GM12878 (cell line): ENCODE measurements at regions not wholly inside any gene's neighbourhood (a gene's known extent, or its start where the extent isn't known, plus 50 kb on each side); places are given as distances from the start of the nearest gene placed in this dataset.

Experiments used
- ATAC-seq: fragments of 200-7000 bp; cut with Tn5 transposase; 3 replicates; pipeline ENCODE4 v1.9.1; 2020; ENCODE audit warnings: mild to moderate bottlenecking, moderate library complexity
- BruUV-seq: library from RNA; stranded (reverse); fragments of 400-500 nt; replicated peaks from 2 replicates; lab custom pipeline; 2021; lab: Mats Ljungman, UMichigan
- CTCF ChIA-PET: fragments of 300-600 bp; sonication (Branson Sonifier 250); formaldehyde crosslinking; extraction: SDS; loops from one replicate; lab custom pipeline; 2021; ENCODE audit warnings: inconsistent platforms; lab: Yijun Ruan, JAX
- POLR2A ChIA-PET: fragments of 350-600 bp; formaldehyde crosslinking; extraction: SDS; loops from one replicate; lab custom pipeline; 2021; ENCODE audit warnings: inconsistent platforms; lab: Charles Lee
- RAD21 ChIA-PET: fragments of 300-600 bp; sonication (Branson Sonifier 250); formaldehyde crosslinking; loops from one replicate; lab custom pipeline; 2023; ENCODE audit warnings: antibody characterized with exemption; ENCODE audit not compliant: unreplicated experiment; lab: Charles Lee
- SMC1A ChIA-PET: fragments of 300-600 bp; sonication (Branson Sonifier 250); formaldehyde crosslinking; loops from one replicate; lab custom pipeline; 2023; ENCODE audit not compliant: unreplicated experiment, uncharacterized antibody; lab: Charles Lee
- DNase-seq: peaks from one replicate; pipeline ENCODE4 v3.0.0-alpha.2; 2011; ENCODE audit warnings: low read depth, low spot score
- FAIRE-seq: peaks from 3 replicates; lab custom pipeline; 2011; peaks lifted over from hg19 to GRCh38; lab: Jason Lieb, UNC
- H2AFZ ChIP-seq: 2 replicates; pipeline ENCODE4 v1.6.0; 2011; ENCODE audit warnings: low read depth, low read length, control low read depth; ENCODE audit not compliant: control insufficient read depth
- H3K27ac ChIP-seq: 2 replicates; pipeline ENCODE4 v1.5.1; 2011; ENCODE audit warnings: control low read depth; ENCODE audit not compliant: control insufficient read depth, insufficient read depth
- H3K27me3 ChIP-seq, 2 experiments: replicated peaks in 1 of 2; 2 replicates each; pipeline versions ENCODE4 v1.6.0 to v1.6.1; 2011; ENCODE audit warnings: low read length in 1 of 2; ENCODE audit not compliant: control insufficient read depth in 2 of 2, insufficient read depth in 2 of 2
- H3K36me3 ChIP-seq, 2 experiments: 2 replicates each; pipeline ENCODE4 v1.5.1; 2011; ENCODE audit warnings: low read length in 1 of 2; ENCODE audit not compliant: control insufficient read depth in 2 of 2, insufficient read depth in 2 of 2
- H3K4me1 ChIP-seq: 2 replicates; pipeline ENCODE4 v1.6.1; 2011; ENCODE audit warnings: mild to moderate bottlenecking, low read length, moderate library complexity, mixed read lengths; ENCODE audit not compliant: control insufficient read depth, insufficient read depth
- H3K4me2 ChIP-seq: 2 replicates; pipeline ENCODE4 v1.6.0; 2011; ENCODE audit warnings: control low read depth; ENCODE audit not compliant: control insufficient read depth, insufficient read depth
- H3K4me3 ChIP-seq: fragments of 200-600 bp; sonication (generic); 2 replicates; pipeline ENCODE4 v1.5.1; 2016
- H3K79me2 ChIP-seq: 2 replicates; pipeline ENCODE4 v1.6.0; 2011; ENCODE audit warnings: low read length; ENCODE audit not compliant: control insufficient read depth, insufficient read depth
- H3K9ac ChIP-seq: 2 replicates; pipeline ENCODE4 v1.8.0; 2011; ENCODE audit warnings: low read length, control low read depth, mixed read lengths; ENCODE audit not compliant: control insufficient read depth, insufficient read depth
- H3K9me3 ChIP-seq: replicated peaks from 3 replicates; pipeline ENCODE4 v1.5.1; 2011; ENCODE audit warnings: mild to moderate bottlenecking, low read length; ENCODE audit not compliant: control insufficient read depth, insufficient read depth
- H4K20me1 ChIP-seq: 2 replicates; pipeline ENCODE4 v1.6.0; 2011; ENCODE audit not compliant: control insufficient read depth, insufficient read depth
- CBFB ChIP-seq: IDR thresholded peaks from 2 replicates; pipeline ENCODE4 v1.6.1; 2016; ENCODE audit warnings: antibody characterized with exemption, low read depth
- MAX ChIP-seq: IDR thresholded peaks from 2 replicates; pipeline ENCODE4 v1.6.1; 2012; ENCODE audit warnings: low read depth, low read length, improper control_type of control experiment
- MLLT1 ChIP-seq: fragments of 450-650 bp; IDR thresholded peaks from 2 replicates; pipeline ENCODE4 v1.6.1; 2016; ENCODE audit warnings: mild to moderate bottlenecking
- MYC ChIP-seq: IDR thresholded peaks from 2 replicates; pipeline ENCODE4 v1.6.1; 2011; ENCODE audit warnings: mild to moderate bottlenecking, low read length, moderate library complexity, inconsistent platforms; ENCODE audit not compliant: insufficient read depth, insufficient replicate concordance, insufficient read length, severe bottlenecking
- NR2C2 ChIP-seq: IDR thresholded peaks from 2 replicates; pipeline ENCODE4 v1.6.1; 2011; ENCODE audit warnings: borderline replicate concordance, low read depth; ENCODE audit not compliant: control insufficient read depth, insufficient read length
- PAX8 ChIP-seq: fragments of 450-650 bp; IDR thresholded peaks from 2 replicates; pipeline ENCODE4 v1.6.1; 2017; ENCODE audit warnings: mild to moderate bottlenecking, moderate library complexity
- RBBP5 ChIP-seq: fragments of 200-600 bp; sonication (generic); conservative IDR thresholded peaks from 2 replicates; pipeline ENCODE4 v1.6.1; 2016
- TBL1XR1 ChIP-seq: IDR thresholded peaks from 2 replicates; pipeline ENCODE4 v1.6.1; 2012; ENCODE audit warnings: low read depth, low read length, improper control_type of control experiment
- TCF7 ChIP-seq: IDR thresholded peaks from 2 replicates; pipeline ENCODE4 v1.6.1; 2014; ENCODE audit warnings: antibody characterized with exemption, borderline replicate concordance
- WGBS: methylation state at CpG from one replicate; pipeline ENCODE4 v1.1.6; 2016; ENCODE audit warnings: low lambda C conversion rate; ENCODE audit not compliant: insufficient replicate concordance, insufficient coverage; ENCODE audit errors: missing lambda C conversion rate; 5-methylcytosine and 5-hydroxymethylcytosine counted together
- in situ Hi-C: fragments of 300-500 bp; cut with MboI; formaldehyde crosslinking; loops from 9 replicates; pipeline ENCODE4 v1.14.3; 2018; ENCODE audit warnings: mixed read lengths
- intact Hi-C: fragments of 100-400 bp; cut with micrococcal nuclease; formaldehyde crosslinking; loops from one replicate; pipeline ENCODE4 v1.14.2; 2022; ENCODE audit not compliant: unreplicated experiment

GRCh38 chr15:96172417-96172816, 158.1 kb upstream of the NR2F2 start:
- ChIA-PET CTCF (interaction anchor here (0.7 kb wide), 1 partner anchor 163 kb away, joined by 3 read pairs; no protein-coding TSS in a partner anchor), RAD21 (no interaction called here), SMC1A (interaction anchor here (1.5 kb wide), 1 partner anchor 40 kb away, joined by 3 read pairs; no protein-coding TSS in a partner anchor), POLR2A (no interaction called here)
- BruUV-seq = no TSS peak
- H2AFZ ChIP-seq = no peak overlapping the region
- TF ChIP-seq PAX8 (no peak), RBBP5 (no peak), NR2C2 (no peak), TCF7 (no peak), MYC (no peak), CBFB (no peak), MLLT1 (no peak), MAX (no peak), TBL1XR1 (no peak)
- H3K4me1 ChIP-seq = no peaks in the 10 kb centered on the region
- H3K27me3 ChIP-seq = no peaks in the 10 kb centered on the region
- no peak for DNase-seq
- no peaks in the 10 kb centered on the region for H3K79me2 ChIP-seq
- FAIRE-seq = no peak
- no peak overlapping the region for H3K27ac ChIP-seq
- intact Hi-C loops (no loop called here), in situ Hi-C loops (no loop called here)
- H3K36me3 ChIP-seq = no peaks in the 10 kb centered on the region
- H3K4me3 ChIP-seq = no peak overlapping the region
- H3K9ac ChIP-seq = no peak overlapping the region
- no peaks in the 10 kb centered on the region; the same call in 1 of the 3 replicates for H3K9me3 ChIP-seq
- 10% methylated on average over 6 of the region's 6 CpGs for WGBS
- ATAC-seq = no peak
- no peak overlapping the region for H3K4me2 ChIP-seq
- H4K20me1 ChIP-seq = no peaks in the 10 kb centered on the region
